ENCODE measurements at regions not wholly inside any gene's neighbourhood (a gene's known extent, or its start where the extent isn't known, plus 50 kb on each side); places are given as distances from the start of the nearest gene placed in this dataset.
"Not testable (repeated sequence)": the region's sequence is repeated elsewhere in the genome, so short reads cannot be mapped to it uniquely, and the experiment has no call there.

DNA sequence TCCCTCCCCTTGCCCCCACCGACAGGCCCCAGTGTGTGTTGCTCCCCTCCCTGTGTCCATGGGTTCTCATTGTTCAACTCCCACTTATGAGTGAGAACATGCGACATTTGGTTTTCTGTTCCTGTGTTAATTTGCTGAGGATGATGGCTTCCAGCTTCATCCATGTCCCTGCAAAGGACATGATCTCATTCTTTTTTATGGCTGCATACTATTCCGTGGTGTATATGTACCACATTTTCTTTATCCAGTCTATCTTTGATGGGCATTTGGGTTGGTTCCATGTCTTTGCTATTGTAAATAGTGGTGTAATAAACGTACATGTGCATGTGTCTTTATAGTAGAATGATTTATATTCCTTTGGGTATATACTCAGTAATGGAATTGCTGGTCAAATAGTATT lies 85.6 kb upstream of the NFASC start:
- H2BK120ac ChIP-seq (ENCODE audit: low read depth, low read length); H4K5ac ChIP-seq (ENCODE audit: low read length); H3K79me1 ChIP-seq (ENCODE audit: low read length); H3K9ac ChIP-seq (ENCODE audit: low read length); H3K27me3 ChIP-seq (ENCODE audit: insufficient read depth, low read length, poor library complexity); H3K18ac ChIP-seq (ENCODE audit: low read length); H3K4me2 ChIP-seq (ENCODE audit: low read length); H3K4me3 ChIP-seq (ENCODE audit: low read length); H2AK5ac ChIP-seq (ENCODE audit: low read length); H3K27ac ChIP-seq (ENCODE audit: low read depth, low read length); DNase-seq; H2BK5ac ChIP-seq (ENCODE audit: low read length); H3K79me2 ChIP-seq (ENCODE audit: control insufficient read depth, insufficient read depth, low read length); H3K56ac ChIP-seq (ENCODE audit: low read length); H3K4ac ChIP-seq (ENCODE audit: low read depth, low read length); H3K23ac ChIP-seq (ENCODE audit: low read length); H3K4me1 ChIP-seq (ENCODE audit: control insufficient read depth, low read depth, low read length); H3K36me3 ChIP-seq (ENCODE audit: control insufficient read depth, insufficient read depth, low read length); H2BK15ac ChIP-seq (replicated peaks; ENCODE audit: low read depth); H4K8ac ChIP-seq (ENCODE audit: low read depth, low read length): not testable (repeated sequence)
- WGBS (ENCODE audit: extremely low coverage, insufficient coverage, low lambda C conversion rate) = no CpG with 5 or more reads among the region's 4 CpGs

DNA sequence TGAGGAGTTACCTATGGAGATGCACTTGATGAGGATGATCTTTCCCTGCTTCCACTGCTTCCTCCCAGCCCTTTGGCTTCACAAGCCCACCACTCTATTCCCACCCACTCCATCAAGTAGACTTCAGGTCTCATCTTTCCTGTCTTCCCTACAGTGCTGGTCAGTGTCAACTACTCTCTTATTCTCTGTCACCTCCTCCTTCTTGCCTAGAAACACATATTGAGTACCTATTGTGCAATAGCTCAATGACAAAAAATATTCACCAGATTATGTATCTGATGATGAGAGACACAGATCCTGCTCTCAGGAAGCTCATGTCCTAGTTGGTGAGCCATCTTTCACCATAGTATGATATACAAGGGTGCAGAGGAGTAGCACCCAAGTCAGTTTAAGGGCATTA lies 82.2 kb upstream of the NFASC start:
- Histone ChIP-seq H2BK120ac (ENCODE audit: low read depth, low read length) (no peak overlapping the region), H2BK15ac (replicated peaks; ENCODE audit: low read depth) (no peak overlapping the region), H3K56ac (ENCODE audit: low read length) (no peak overlapping the region), H3K36me3 (ENCODE audit: control insufficient read depth, insufficient read depth, low read length) (no peaks in the 10 kb centered on the region), H3K79me1 (ENCODE audit: low read length) (no peaks in the 10 kb centered on the region), H2AK5ac (ENCODE audit: low read length) (no peak overlapping the region), H3K27me3 (ENCODE audit: insufficient read depth, low read length, poor library complexity) (no peaks in the 10 kb centered on the region), H3K4ac (ENCODE audit: low read depth, low read length) (no peak overlapping the region), H4K5ac (ENCODE audit: low read length) (no peak overlapping the region), H3K4me2 (ENCODE audit: low read length) (no peak overlapping the region), H3K18ac (ENCODE audit: low read length) (no peak overlapping the region), H3K9ac (ENCODE audit: low read length) (no peak overlapping the region), H3K23ac (ENCODE audit: low read length) (no peak overlapping the region), H3K79me2 (ENCODE audit: control insufficient read depth, insufficient read depth, low read length) (no peaks in the 10 kb centered on the region), H4K8ac (ENCODE audit: low read depth, low read length) (no peak overlapping the region), H2BK5ac (ENCODE audit: low read length) (no peak overlapping the region), H3K27ac (ENCODE audit: low read depth, low read length) (no peak overlapping the region), H3K4me3 (ENCODE audit: low read length) (no peak overlapping the region), H3K4me1 (ENCODE audit: control insufficient read depth, low read depth, low read length) (peaks cover 2% of the 10 kb centered on the region)
- DNase-seq = no peak

DNA sequence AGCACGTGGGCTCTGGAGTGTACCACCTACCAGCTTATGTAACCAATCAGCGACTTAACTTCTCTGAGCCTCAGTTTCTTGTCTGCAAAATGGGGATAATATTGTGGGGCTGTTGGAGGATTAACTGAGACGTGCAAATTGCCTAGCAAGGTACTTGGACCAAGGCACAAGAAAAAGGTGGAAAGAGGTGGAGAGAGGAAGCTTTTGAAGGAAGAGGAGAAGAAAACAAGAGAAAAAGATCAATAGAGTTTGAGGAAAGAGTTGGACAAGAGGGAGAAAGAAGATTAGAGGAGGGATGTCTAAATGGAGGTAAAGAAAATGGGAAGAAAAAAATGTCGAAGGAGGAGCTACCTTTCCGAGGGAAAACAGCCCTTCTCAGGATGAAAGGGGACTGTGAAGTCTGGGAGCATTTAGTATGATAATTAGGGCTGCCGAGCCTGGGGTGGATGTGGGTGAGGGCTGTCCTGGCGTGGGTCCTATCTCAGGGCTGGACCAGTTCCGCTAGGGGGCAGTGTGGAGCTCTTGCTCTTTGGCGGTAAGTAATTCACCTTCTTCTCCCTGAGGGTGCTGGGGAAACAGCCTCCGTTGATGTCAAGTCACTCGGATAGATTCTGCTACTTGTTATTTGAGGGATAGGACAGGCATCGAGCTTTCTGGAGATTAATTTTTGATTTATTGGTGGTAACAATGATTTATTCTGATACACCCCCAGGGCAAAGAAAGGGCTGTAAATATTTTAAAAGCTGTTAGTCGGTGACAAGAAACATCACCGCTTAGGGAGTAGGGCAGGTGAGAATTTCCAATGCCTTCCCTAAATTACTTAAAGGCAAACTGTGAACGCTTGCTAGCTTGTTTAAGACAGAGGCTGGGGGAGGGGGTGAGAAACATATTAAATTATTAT lies 79.0 kb upstream of the NFASC start:
- Histone ChIP-seq H3K79me2 (ENCODE audit: control insufficient read depth, insufficient read depth, low read length) (no peaks in the 10 kb centered on the region), H3K56ac (ENCODE audit: low read length) (no peak overlapping the region), H3K18ac (ENCODE audit: low read length) (no peak overlapping the region), H3K27ac (ENCODE audit: low read depth, low read length) (no peak overlapping the region), H3K4me1 (ENCODE audit: control insufficient read depth, low read depth, low read length) (peaks cover 2% of the 10 kb centered on the region), H2AK5ac (ENCODE audit: low read length) (no peak overlapping the region), H3K36me3 (ENCODE audit: control insufficient read depth, insufficient read depth, low read length) (no peaks in the 10 kb centered on the region), H2BK5ac (ENCODE audit: low read length) (no peak overlapping the region), H3K9ac (ENCODE audit: low read length) (no peak overlapping the region), H3K4me3 (ENCODE audit: low read length) (no peak overlapping the region), H2BK120ac (ENCODE audit: low read depth, low read length) (no peak overlapping the region), H3K4ac (ENCODE audit: low read depth, low read length) (no peak overlapping the region), H3K27me3 (ENCODE audit: insufficient read depth, low read length, poor library complexity) (no peaks in the 10 kb centered on the region), H3K4me2 (ENCODE audit: low read length) (no peak overlapping the region), H3K23ac (ENCODE audit: low read length) (no peak overlapping the region), H4K8ac (ENCODE audit: low read depth, low read length) (no peak overlapping the region), H4K5ac (ENCODE audit: low read length) (no peak overlapping the region), H2BK15ac (replicated peaks; ENCODE audit: low read depth) (no peak overlapping the region), H3K79me1 (ENCODE audit: low read length) (no peaks in the 10 kb centered on the region)
- WGBS (ENCODE audit: extremely low coverage, insufficient coverage, low lambda C conversion rate) = no CpG with 5 or more reads among the region's 15 CpGs
- peak; percentile 91 for DNase-seq

DNA sequence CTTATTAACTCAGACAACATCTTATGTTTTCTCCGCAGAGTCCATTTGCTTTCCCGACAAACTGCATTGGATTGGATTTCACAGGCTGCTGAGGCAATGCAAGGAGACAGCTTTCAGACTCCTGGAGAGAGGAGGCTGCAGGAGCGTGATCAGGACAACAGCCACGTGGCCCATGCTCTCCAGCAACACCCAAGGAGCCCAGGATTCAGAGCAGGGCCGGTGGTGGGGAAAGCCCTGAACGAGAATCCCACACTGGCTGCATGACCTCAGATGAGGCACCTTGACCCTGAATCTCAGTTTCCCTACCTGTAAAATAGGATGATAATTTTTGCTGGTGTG lies 78.3 kb upstream of the NFASC start:
- H3K56ac ChIP-seq (ENCODE audit: low read length) = no peak overlapping the region
- H2BK5ac ChIP-seq (ENCODE audit: low read length) = no peak overlapping the region
- H4K8ac ChIP-seq (ENCODE audit: low read depth, low read length) = no peak overlapping the region
- no peak overlapping the region for H3K4me2 ChIP-seq (ENCODE audit: low read length)
- H3K27ac ChIP-seq (ENCODE audit: low read depth, low read length) = no peak overlapping the region
- DNase-seq = peak; percentile 21
- no peak overlapping the region for H2AK5ac ChIP-seq (ENCODE audit: low read length)
- H3K4ac ChIP-seq (ENCODE audit: low read depth, low read length) = no peak overlapping the region
- no peaks in the 10 kb centered on the region for H3K27me3 ChIP-seq (ENCODE audit: insufficient read depth, low read length, poor library complexity)
- no peak overlapping the region for H2BK15ac ChIP-seq (replicated peaks; ENCODE audit: low read depth)
- H3K9ac ChIP-seq (ENCODE audit: low read length) = no peak overlapping the region
- H4K5ac ChIP-seq (ENCODE audit: low read length) = no peak overlapping the region
- H2BK120ac ChIP-seq (ENCODE audit: low read depth, low read length) = no peak overlapping the region
- H3K36me3 ChIP-seq (ENCODE audit: control insufficient read depth, insufficient read depth, low read length) = no peaks in the 10 kb centered on the region
- H3K4me1 ChIP-seq (ENCODE audit: control insufficient read depth, low read depth, low read length) = peaks cover 2% of the 10 kb centered on the region
- H3K18ac ChIP-seq (ENCODE audit: low read length) = no peak overlapping the region
- H3K79me1 ChIP-seq (ENCODE audit: low read length) = no peaks in the 10 kb centered on the region
- no peak overlapping the region for H3K23ac ChIP-seq (ENCODE audit: low read length)
- no CpG with 5 or more reads among the region's 6 CpGs for WGBS (ENCODE audit: extremely low coverage, insufficient coverage, low lambda C conversion rate)
- no peaks in the 10 kb centered on the region for H3K79me2 ChIP-seq (ENCODE audit: control insufficient read depth, insufficient read depth, low read length)
- H3K4me3 ChIP-seq (ENCODE audit: low read length) = no peak overlapping the region

DNA sequence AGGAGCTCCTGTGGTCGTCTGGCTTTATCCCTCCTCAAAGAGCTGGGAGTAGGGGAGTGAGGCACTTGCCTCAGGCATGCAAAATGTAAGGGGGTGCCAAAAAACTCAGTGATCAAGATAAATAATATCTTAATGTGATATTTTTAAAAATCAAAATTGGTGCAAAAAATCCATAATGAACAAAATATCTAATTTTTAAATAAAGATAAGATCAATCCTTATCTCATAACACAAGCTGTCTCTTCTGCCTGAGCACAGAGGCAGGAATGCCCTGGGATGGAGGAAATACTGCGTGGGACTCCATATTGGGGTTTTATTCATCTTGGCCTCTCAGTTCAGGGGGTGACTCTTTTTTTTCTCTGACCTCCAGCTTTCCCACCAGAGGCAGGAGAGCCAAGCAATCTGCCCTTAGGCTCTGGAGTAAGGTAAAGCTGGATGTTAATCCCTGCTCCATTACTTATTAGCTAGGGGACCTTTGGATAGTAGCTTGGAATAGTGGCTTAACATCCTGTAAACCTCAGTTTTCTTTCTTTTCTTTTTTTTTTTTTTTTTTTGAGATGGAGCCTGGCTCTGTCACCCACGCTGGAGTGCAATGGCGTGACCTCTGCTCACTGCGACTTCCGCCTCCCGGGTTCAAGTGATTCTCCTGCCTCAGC lies 77.3 kb upstream of the NFASC start:
- Histone ChIP-seq H3K4ac (ENCODE audit: low read depth, low read length) (no peak overlapping the region), H4K5ac (ENCODE audit: low read length) (no peak overlapping the region), H3K27ac (ENCODE audit: low read depth, low read length) (no peak overlapping the region), H4K8ac (ENCODE audit: low read depth, low read length) (no peak overlapping the region), H3K36me3 (ENCODE audit: control insufficient read depth, insufficient read depth, low read length) (no peaks in the 10 kb centered on the region), H3K4me1 (ENCODE audit: control insufficient read depth, low read depth, low read length) (peaks cover 2% of the 10 kb centered on the region), H3K23ac (ENCODE audit: low read length) (no peak overlapping the region), H3K56ac (ENCODE audit: low read length) (no peak overlapping the region), H3K9ac (ENCODE audit: low read length) (no peak overlapping the region), H2BK5ac (ENCODE audit: low read length) (no peak overlapping the region), H3K4me2 (ENCODE audit: low read length) (no peak overlapping the region), H3K4me3 (ENCODE audit: low read length) (no peak overlapping the region), H2BK120ac (ENCODE audit: low read depth, low read length) (no peak overlapping the region), H2AK5ac (ENCODE audit: low read length) (no peak overlapping the region), H3K79me1 (ENCODE audit: low read length) (no peaks in the 10 kb centered on the region), H3K18ac (ENCODE audit: low read length) (no peak overlapping the region), H3K79me2 (ENCODE audit: control insufficient read depth, insufficient read depth, low read length) (no peaks in the 10 kb centered on the region), H2BK15ac (replicated peaks; ENCODE audit: low read depth) (no peak overlapping the region), H3K27me3 (ENCODE audit: insufficient read depth, low read length, poor library complexity) (no peaks in the 10 kb centered on the region)
- WGBS (ENCODE audit: extremely low coverage, insufficient coverage, low lambda C conversion rate) = no CpG with 5 or more reads among the region's 7 CpGs
- DNase-seq = no peak
